IMR-90 (cell line): ENCODE measurements at regions not wholly inside any gene's neighbourhood (a gene's known extent, or its start where the extent isn't known, plus 50 kb on each side); places are given as distances from the start of the nearest gene placed in this dataset.
"Not testable (repeated sequence)": the region's sequence is repeated elsewhere in the genome, so short reads cannot be mapped to it uniquely, and the experiment has no call there.

Source experiments
- ATAC-seq: fragments of 200-7000 bp; cut with Tn5 transposase; 2 replicates; pipeline ENCODE4 v1.9.1; 2020; ENCODE audit warnings: low read depth, mild to moderate bottlenecking, moderate library complexity
- BruUV-seq: library from RNA; stranded (reverse); fragments of 400-500 nt; replicated peaks from 2 replicates; lab custom pipeline; 2021; lab: Mats Ljungman, UMichigan
- CTCF ChIA-PET: fragments of 300-600 bp; formaldehyde crosslinking; extraction: SDS; loops from one replicate; lab custom pipeline; 2021; ENCODE audit warnings: antibody characterized with exemption; lab: Yijun Ruan, JAX
- POLR2A ChIA-PET: fragments of 300-600 bp; sonication (Branson Sonifier 250); formaldehyde crosslinking; loops from one replicate; lab custom pipeline; 2022; ENCODE audit warnings: antibody characterized with exemption; ENCODE audit not compliant: unreplicated experiment; lab: Charles Lee
- DNase-seq: peaks from one replicate; pipeline ENCODE4 v3.0.0; 2013
- H2AFZ ChIP-seq: replicated peaks from 2 replicates; pipeline ENCODE3; 2013; ENCODE audit warnings: low read length, mild to moderate bottlenecking; ENCODE audit not compliant: poor library complexity
- H2AK5ac ChIP-seq: 2 replicates; pipeline ENCODE4 v1.6.1; 2013; ENCODE audit warnings: low read depth, low read length, inconsistent platforms
- H2AK9ac ChIP-seq: replicated peaks from 2 replicates; pipeline ENCODE3; 2013; ENCODE audit warnings: mild to moderate bottlenecking, low read depth, low read length, moderate library complexity; ENCODE audit not compliant: poor library complexity
- H2BK120ac ChIP-seq: 2 replicates; pipeline ENCODE4 v1.6.1; 2013; ENCODE audit warnings: low read depth, low read length, inconsistent platforms
- H2BK15ac ChIP-seq: 3 replicates; pipeline ENCODE4 v1.6.1; 2013; ENCODE audit warnings: low read depth, low read length, inconsistent platforms
- H2BK20ac ChIP-seq: 2 replicates; pipeline ENCODE4 v1.6.1; 2013; ENCODE audit warnings: low read depth, mild to moderate bottlenecking, inconsistent platforms, low read length, moderate library complexity
- H2BK5ac ChIP-seq: 2 replicates; pipeline ENCODE4 v1.6.1; 2013; ENCODE audit warnings: mild to moderate bottlenecking, low read depth, low read length, inconsistent platforms; ENCODE audit not compliant: poor library complexity, severe bottlenecking
- H3K14ac ChIP-seq: replicated peaks from 2 replicates; pipeline ENCODE4 v1.6.1; 2013; ENCODE audit warnings: low read depth, low read length, inconsistent platforms
- H3K18ac ChIP-seq: 2 replicates; pipeline ENCODE4 v1.6.1; 2013; ENCODE audit warnings: low read depth, low read length, control low read depth
- H3K23ac ChIP-seq: 2 replicates; pipeline ENCODE4 v1.6.1; 2013; ENCODE audit warnings: low read depth, low read length, inconsistent platforms
- H3K27ac ChIP-seq: 2 replicates; pipeline ENCODE4 v1.5.1; 2013; ENCODE audit warnings: mild to moderate bottlenecking, control low read depth, low read length; ENCODE audit not compliant: insufficient read depth
- H3K27me3 ChIP-seq: 2 replicates; pipeline ENCODE4 v1.6.1; 2013; ENCODE audit warnings: low read length; ENCODE audit not compliant: control insufficient read depth, insufficient read depth
- H3K36me3 ChIP-seq: 2 replicates; pipeline ENCODE4 v1.6.1; 2013; ENCODE audit warnings: low read length, mixed read lengths; ENCODE audit not compliant: control insufficient read depth, insufficient read depth
- H3K4ac ChIP-seq: 2 replicates; pipeline ENCODE4 v1.6.1; 2013; ENCODE audit warnings: low read depth, low read length, inconsistent platforms
- H3K4me1 ChIP-seq: 2 replicates; pipeline ENCODE4 v1.6.1; 2013; ENCODE audit warnings: low read length, mixed read lengths; ENCODE audit not compliant: control insufficient read depth, insufficient read depth
- H3K4me2 ChIP-seq: 2 replicates; pipeline ENCODE4 v1.6.1; 2013; ENCODE audit warnings: low read depth, mild to moderate bottlenecking, control low read depth, low read length, moderate library complexity
- H3K4me3 ChIP-seq: 2 replicates; pipeline ENCODE4 v1.5.1; 2013; ENCODE audit warnings: low read depth, mild to moderate bottlenecking, control low read depth, low read length, moderate library complexity; ENCODE audit not compliant: insufficient read depth
- H3K56ac ChIP-seq: 2 replicates; pipeline ENCODE4 v1.6.1; 2013; ENCODE audit warnings: low read length, inconsistent platforms; ENCODE audit not compliant: insufficient read depth; ENCODE audit errors: extremely low read depth
- H3K79me1 ChIP-seq, 2 experiments: 2 replicates each; pipeline ENCODE4 v1.6.1; 2013; ENCODE audit warnings: low read length in 2 of 2, inconsistent platforms in 1 of 2, low read depth in 1 of 2
- H3K9ac ChIP-seq: 2 replicates; pipeline ENCODE4 v1.6.1; 2013; ENCODE audit warnings: low read depth, low read length, control low read depth
- H3K9me1 ChIP-seq: 2 replicates; pipeline ENCODE4 v1.6.1; 2013; ENCODE audit warnings: low read length, inconsistent platforms; ENCODE audit not compliant: insufficient read depth
- H3K9me3 ChIP-seq: 2 replicates; pipeline ENCODE4 v1.6.1; 2013; ENCODE audit warnings: low read length; ENCODE audit not compliant: control insufficient read depth, insufficient read depth
- H4K20me1 ChIP-seq: 2 replicates; pipeline ENCODE4 v1.6.1; 2013; ENCODE audit warnings: low read length, inconsistent platforms; ENCODE audit not compliant: insufficient read depth
- H4K5ac ChIP-seq: 2 replicates; pipeline ENCODE4 v1.6.1; 2013; ENCODE audit warnings: mild to moderate bottlenecking, low read depth, low read length, control low read depth
- H4K8ac ChIP-seq, 2 experiments: 2 replicates each; pipeline ENCODE4 v1.6.1; 2013; ENCODE audit warnings: low read depth in 2 of 2, low read length in 2 of 2, control low read depth in 1 of 2, inconsistent platforms in 1 of 2
- H4K91ac ChIP-seq: 2 replicates; pipeline ENCODE4 v1.6.1; 2013; ENCODE audit warnings: low read depth, low read length, inconsistent platforms; ENCODE audit not compliant: insufficient read depth
- WGBS, 2 experiments: methylation state at CpG; one replicate each; pipeline versions ENCODE4 v1.1.5 to v1.1.7; 2013; ENCODE audit warnings: missing lambda C conversion rate in 2 of 2; ENCODE audit not compliant: insufficient read length in 1 of 2; ENCODE audit errors: extremely low coverage in 2 of 2; 5-methylcytosine and 5-hydroxymethylcytosine counted together
- dilution Hi-C: fragments of 300-500 bp; cut with HindIII; formaldehyde crosslinking; loops from one replicate; pipeline ENCODE4 v1.14.3; 2018; ENCODE audit warnings: low sequenced_read_pairs; ENCODE audit not compliant: unreplicated experiment
- in situ Hi-C: fragments of 300-500 bp; cut with MboI; formaldehyde crosslinking; loops from 3 replicates; pipeline ENCODE4 v1.14.3; 2019; ENCODE audit warnings: low sequenced_read_pairs, inconsistent platforms, mixed read lengths
- intact Hi-C: fragments of 100-400 bp; cut with micrococcal nuclease; formaldehyde crosslinking; loops from 2 replicates; pipeline ENCODE4 v1.10.0; 2022
- TF ChIP-seq, protein P1 (sequence below): conservative IDR thresholded peaks from 2 replicates; pipeline ENCODE4 v1.5.1; 2012; ENCODE audit warnings: mild to moderate bottlenecking, low read depth, low read length, improper control_type of control experiment

DNA sequence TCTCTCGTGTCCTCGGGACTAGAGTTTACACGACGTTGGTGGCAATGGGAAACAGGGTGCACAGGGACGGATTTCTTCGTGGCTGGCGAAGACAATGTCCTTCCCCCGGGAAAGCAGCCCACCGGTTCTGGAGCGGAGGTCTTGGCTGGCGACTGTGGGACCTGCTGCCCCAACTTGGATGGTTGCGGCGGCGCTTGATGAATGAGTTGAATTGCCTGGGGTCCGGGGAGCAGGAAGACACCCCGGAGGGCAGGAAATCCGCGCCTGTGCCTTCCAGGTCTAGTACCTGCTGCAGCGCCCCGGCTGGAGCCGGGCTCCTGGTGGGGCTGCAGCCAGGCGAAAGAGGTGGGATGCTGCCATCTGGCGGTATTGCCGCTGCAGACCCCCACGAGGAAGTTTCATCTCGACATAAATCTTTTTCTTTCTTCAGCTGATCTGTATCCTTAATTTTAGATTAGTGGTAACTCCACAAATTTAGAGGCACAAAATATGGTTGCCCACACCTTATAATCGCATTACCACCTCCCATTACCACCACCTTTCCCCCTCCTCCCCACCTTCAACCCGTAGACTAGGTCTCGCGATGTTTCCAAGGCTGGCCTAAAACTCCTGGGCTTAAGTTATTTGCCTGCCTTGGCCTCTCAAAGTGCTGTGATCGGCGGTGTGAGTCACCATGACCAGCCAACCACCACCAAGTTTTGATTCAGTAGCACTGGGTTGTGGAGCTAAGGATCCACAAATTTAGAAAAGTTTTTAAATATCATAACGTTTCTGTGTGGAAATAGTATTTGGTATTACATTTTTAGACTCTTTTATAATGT is 1929.7 kb upstream of the DEFB115 start:
- H3K14ac ChIP-seq, H3K4me2 ChIP-seq, H2BK120ac ChIP-seq, H4K91ac ChIP-seq, H4K5ac ChIP-seq, H3K23ac ChIP-seq, H3K4me3 ChIP-seq, in situ Hi-C loops, H3K27ac ChIP-seq, H2AFZ ChIP-seq, BruUV-seq, H2BK20ac ChIP-seq, ATAC-seq, dilution Hi-C loops, H2BK15ac ChIP-seq, CTCF ChIA-PET, H2AK5ac ChIP-seq, H3K9ac ChIP-seq, H3K56ac ChIP-seq, H3K27me3 ChIP-seq, H3K9me1 ChIP-seq, H3K18ac ChIP-seq, POLR2A ChIA-PET, H2AK9ac ChIP-seq, H3K4ac ChIP-seq, H2BK5ac ChIP-seq, H3K36me3 ChIP-seq, intact Hi-C loops, DNase-seq, H4K8ac ChIP-seq, H3K4me1 ChIP-seq, H4K20me1 ChIP-seq, H3K79me1 ChIP-seq: not testable (repeated sequence)
- H3K9me3 ChIP-seq, result peaks cover 29% of the 10 kb centered on the region
- 41% methylated on average over 12 of the region's 33 CpGs; no CpG with 5 or more reads in 1 of the 2 experiments for WGBS, 2 experiments
- TF ChIP-seq, protein P1, sequence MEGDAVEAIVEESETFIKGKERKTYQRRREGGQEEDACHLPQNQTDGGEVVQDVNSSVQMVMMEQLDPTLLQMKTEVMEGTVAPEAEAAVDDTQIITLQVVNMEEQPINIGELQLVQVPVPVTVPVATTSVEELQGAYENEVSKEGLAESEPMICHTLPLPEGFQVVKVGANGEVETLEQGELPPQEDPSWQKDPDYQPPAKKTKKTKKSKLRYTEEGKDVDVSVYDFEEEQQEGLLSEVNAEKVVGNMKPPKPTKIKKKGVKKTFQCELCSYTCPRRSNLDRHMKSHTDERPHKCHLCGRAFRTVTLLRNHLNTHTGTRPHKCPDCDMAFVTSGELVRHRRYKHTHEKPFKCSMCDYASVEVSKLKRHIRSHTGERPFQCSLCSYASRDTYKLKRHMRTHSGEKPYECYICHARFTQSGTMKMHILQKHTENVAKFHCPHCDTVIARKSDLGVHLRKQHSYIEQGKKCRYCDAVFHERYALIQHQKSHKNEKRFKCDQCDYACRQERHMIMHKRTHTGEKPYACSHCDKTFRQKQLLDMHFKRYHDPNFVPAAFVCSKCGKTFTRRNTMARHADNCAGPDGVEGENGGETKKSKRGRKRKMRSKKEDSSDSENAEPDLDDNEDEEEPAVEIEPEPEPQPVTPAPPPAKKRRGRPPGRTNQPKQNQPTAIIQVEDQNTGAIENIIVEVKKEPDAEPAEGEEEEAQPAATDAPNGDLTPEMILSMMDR, result 0 out of 2 replicates have a peak, but pooled peaks have one; percentile 6

DNA sequence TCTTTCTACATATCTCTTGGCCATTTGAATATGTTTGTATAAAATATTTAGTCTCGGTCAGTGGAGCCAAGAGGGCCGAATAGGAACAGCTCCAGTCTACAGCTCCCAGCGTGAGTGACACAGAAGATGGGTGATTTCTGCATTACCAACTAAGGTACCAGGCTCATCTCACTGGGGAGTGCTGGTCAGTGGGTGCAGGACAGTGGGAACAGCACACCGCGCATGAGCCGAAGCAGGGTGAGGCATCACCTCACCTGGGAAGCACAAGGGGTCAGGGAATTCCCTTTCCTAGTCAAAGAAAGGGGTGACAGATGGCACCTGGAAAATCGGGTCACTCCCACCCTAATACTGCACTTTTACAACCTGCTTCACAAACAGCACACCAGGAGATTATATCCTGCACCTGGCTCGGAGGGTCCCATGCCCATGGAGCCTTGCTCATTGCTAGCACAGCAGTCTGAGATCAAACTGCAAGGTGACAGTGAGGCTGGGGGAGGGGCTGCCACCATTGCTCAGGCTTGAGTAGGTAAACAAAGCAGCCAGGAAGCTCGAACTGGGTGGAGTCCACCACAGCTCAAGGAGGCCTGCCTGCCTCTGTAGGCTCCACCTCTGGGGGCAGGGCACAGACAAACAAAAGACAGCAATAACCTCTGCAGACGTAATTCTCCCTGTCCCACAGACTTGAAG is 1926.9 kb upstream of the DEFB115 start:
- H3K14ac ChIP-seq, H3K18ac ChIP-seq, CTCF ChIA-PET, H3K9ac ChIP-seq, H4K5ac ChIP-seq, H4K91ac ChIP-seq, BruUV-seq, H2BK5ac ChIP-seq, ATAC-seq, POLR2A ChIA-PET, H2BK15ac ChIP-seq, H3K4me2 ChIP-seq, H3K79me1 ChIP-seq, dilution Hi-C loops, H3K4ac ChIP-seq, H3K9me1 ChIP-seq, H2AK9ac ChIP-seq, H3K27me3 ChIP-seq, H3K4me1 ChIP-seq, DNase-seq, H3K23ac ChIP-seq, H3K36me3 ChIP-seq, H3K27ac ChIP-seq, in situ Hi-C loops, H4K8ac ChIP-seq, intact Hi-C loops, H3K4me3 ChIP-seq, H3K56ac ChIP-seq, H4K20me1 ChIP-seq, H2BK20ac ChIP-seq, H2AK5ac ChIP-seq, H2BK120ac ChIP-seq, H2AFZ ChIP-seq: not testable (repeated sequence)
- 23% methylated on average over 7 of the region's 10 CpGs; no CpG with 5 or more reads in 1 of the 2 experiments for WGBS, 2 experiments
- peaks cover 17% of the 10 kb centered on the region for H3K9me3 ChIP-seq
